Stimulated activated CD8-positive, alpha-beta memory T cell treated with anti-CD3 and anti-CD28 coated beads, Interleukin-15, amount 100 ng/mL, for 1 hour (primary cell): ENCODE measurements at regions not wholly inside any gene's neighbourhood (a gene's known extent, or its start where the extent isn't known, plus 50 kb on each side); places are given as distances from the start of the nearest gene placed in this dataset.

Experiments used
- DNase-seq: peaks from one replicate; pipeline ENCODE4 v3.0.0-alpha.2; 2020; ENCODE audit warnings: low read depth

GRCh38 chr4:80124246-80125211 lies 51.5 kb upstream of the ANTXR2 start:
- no peak for DNase-seq
